ENCODE measurements at regions not wholly inside any gene's neighbourhood (a gene's known extent, or its start where the extent isn't known, plus 50 kb on each side); places are given as distances from the start of the nearest gene placed in this dataset.
A peak's percentile ranks its signal among the peaks of the same experiment; 100 is the strongest.

DNA sequence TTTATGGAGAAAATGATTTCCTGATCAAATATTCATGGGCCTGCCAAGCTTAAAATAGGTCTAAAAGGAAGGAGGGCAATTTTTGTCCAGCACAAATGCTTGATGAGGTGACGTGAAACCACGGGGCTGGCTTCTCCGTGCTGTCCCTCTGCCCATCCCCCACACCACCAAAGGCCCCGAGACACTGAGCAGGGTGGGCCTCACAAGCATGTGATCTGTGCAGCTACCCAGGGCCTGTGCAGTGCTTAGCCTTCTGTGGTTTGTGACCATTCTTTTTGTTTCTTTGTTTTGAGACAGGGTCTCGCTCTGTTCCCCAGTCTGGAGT is 94.8 kb upstream of the RTL6 start:
- Mint-ChIP-seq H3K27me3 (ENCODE audit: low read depth) (peaks cover 4% of the 10 kb centered on the region), H3K4me1 (peaks cover 38% of the 10 kb centered on the region), H3K4me3 (no peak overlapping the region), H3K36me3 (ENCODE audit: low read depth) (no peaks in the 10 kb centered on the region), H3K27ac (ENCODE audit: unreplicated experiment) (no peak overlapping the region), H3K9me3 (peaks cover 2% of the 10 kb centered on the region)
- TF ChIP-seq, protein P1, sequence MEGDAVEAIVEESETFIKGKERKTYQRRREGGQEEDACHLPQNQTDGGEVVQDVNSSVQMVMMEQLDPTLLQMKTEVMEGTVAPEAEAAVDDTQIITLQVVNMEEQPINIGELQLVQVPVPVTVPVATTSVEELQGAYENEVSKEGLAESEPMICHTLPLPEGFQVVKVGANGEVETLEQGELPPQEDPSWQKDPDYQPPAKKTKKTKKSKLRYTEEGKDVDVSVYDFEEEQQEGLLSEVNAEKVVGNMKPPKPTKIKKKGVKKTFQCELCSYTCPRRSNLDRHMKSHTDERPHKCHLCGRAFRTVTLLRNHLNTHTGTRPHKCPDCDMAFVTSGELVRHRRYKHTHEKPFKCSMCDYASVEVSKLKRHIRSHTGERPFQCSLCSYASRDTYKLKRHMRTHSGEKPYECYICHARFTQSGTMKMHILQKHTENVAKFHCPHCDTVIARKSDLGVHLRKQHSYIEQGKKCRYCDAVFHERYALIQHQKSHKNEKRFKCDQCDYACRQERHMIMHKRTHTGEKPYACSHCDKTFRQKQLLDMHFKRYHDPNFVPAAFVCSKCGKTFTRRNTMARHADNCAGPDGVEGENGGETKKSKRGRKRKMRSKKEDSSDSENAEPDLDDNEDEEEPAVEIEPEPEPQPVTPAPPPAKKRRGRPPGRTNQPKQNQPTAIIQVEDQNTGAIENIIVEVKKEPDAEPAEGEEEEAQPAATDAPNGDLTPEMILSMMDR (conservative IDR thresholded peaks at IDR 0.05) = no peak
- no peak for DNase-seq (ENCODE audit: low read depth, low spot score)

GRCh38 chr22:44592126-44592823 is 94.2 kb upstream of the RTL6 start:
- Mint-ChIP-seq H3K36me3 (ENCODE audit: low read depth) (no peaks in the 10 kb centered on the region), H3K27me3 (ENCODE audit: low read depth) (peaks cover 4% of the 10 kb centered on the region), H3K9me3 (peaks cover 2% of the 10 kb centered on the region), H3K27ac (ENCODE audit: unreplicated experiment) (peak overlapping the region; percentile 16), H3K4me1 (peaks cover 43% of the 10 kb centered on the region), H3K4me3 (no peak overlapping the region)
- DNase-seq (ENCODE audit: low read depth, low spot score) = no peak
- TF ChIP-seq, protein P1 (conservative IDR thresholded peaks at IDR 0.05) = no peak

DNA sequence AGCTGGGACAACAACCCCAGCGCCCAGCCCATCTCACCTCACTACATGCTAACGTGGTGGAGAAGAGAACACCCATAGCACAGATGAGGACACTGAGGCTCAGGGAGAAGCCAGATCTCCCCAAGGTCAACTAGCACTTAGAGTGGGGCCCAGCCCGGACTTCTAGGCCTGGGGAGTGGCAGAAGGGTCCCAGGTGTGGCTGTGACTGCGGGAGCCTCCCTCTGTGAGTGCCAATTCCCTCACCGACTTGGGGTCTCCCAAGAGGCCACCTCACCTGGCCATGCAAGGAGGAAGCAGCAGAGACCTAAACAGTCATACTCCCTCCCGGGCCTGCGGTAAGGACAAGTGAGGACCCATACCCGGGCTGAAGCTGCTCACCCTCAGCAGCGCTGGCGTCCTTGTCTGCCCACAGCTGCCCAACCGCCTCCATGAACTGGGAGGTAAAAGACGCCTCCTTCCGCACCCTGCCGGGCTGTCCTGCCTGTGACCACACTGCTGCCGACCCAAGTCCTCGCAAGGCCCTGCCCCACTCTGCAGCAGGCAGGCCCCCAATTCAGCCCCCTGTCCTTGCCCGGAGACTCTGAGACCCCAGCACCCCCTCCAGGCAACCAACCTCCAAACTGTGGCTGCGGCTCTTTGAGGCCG is 93.2 kb upstream of the RTL6 start:
- DNase-seq (ENCODE audit: low read depth, low spot score) = no peak
- Mint-ChIP-seq H3K36me3 (ENCODE audit: low read depth) (no peaks in the 10 kb centered on the region), H3K4me3 (no peak overlapping the region), H3K9me3 (peaks cover 2% of the 10 kb centered on the region), H3K4me1 (peaks cover 42% of the 10 kb centered on the region), H3K27ac (ENCODE audit: unreplicated experiment) (no peak overlapping the region), H3K27me3 (ENCODE audit: low read depth) (peaks cover 4% of the 10 kb centered on the region)
- TF ChIP-seq, protein P1 (conservative IDR thresholded peaks at IDR 0.05) = no peak

GRCh38 chr22:44590291-44590690 is 92.3 kb upstream of the RTL6 start:
- no peak overlapping the region for H3K4me3 Mint-ChIP-seq
- H3K4me1 Mint-ChIP-seq = peaks cover 35% of the 10 kb centered on the region
- H3K27me3 Mint-ChIP-seq (ENCODE audit: low read depth) = peaks cover 4% of the 10 kb centered on the region
- H3K27ac Mint-ChIP-seq (ENCODE audit: unreplicated experiment) = no peak overlapping the region
- TF ChIP-seq, protein P1 (conservative IDR thresholded peaks at IDR 0.05) = no peak
- no peaks in the 10 kb centered on the region for H3K36me3 Mint-ChIP-seq (ENCODE audit: low read depth)
- H3K9me3 Mint-ChIP-seq = peaks cover 2% of the 10 kb centered on the region
- DNase-seq (ENCODE audit: low read depth, low spot score) = no peak

- TF ChIP-seq, protein P1 (conservative IDR thresholded peaks at IDR 0.05) = no peak
- peaks cover under 1% of the 10 kb centered on the region for H3K27me3 Mint-ChIP-seq (ENCODE audit: low read depth)
- H3K27ac Mint-ChIP-seq (ENCODE audit: unreplicated experiment) = no peak overlapping the region
- peaks cover 2% of the 10 kb centered on the region for H3K9me3 Mint-ChIP-seq
- no peak for DNase-seq (ENCODE audit: low read depth, low spot score)
- H3K4me3 Mint-ChIP-seq = no peak overlapping the region
- peaks cover 31% of the 10 kb centered on the region for H3K4me1 Mint-ChIP-seq
- no peaks in the 10 kb centered on the region for H3K36me3 Mint-ChIP-seq (ENCODE audit: low read depth)
Observed at GRCh38 chr22:44589831-44590230, 91.8 kb upstream of the RTL6 start.

Data from neural crest cell (in vitro differentiated cells).